ENCODE measurements at regions not wholly inside any gene's neighbourhood (a gene's known extent, or its start where the extent isn't known, plus 50 kb on each side); places are given as distances from the start of the nearest gene placed in this dataset.

GRCh38 chr4:58205446-58206235, 1095.5 kb upstream of the IGFBP7 start:
- no peak overlapping the region for H3K4me3 Mint-ChIP-seq
- H3K9me3 Mint-ChIP-seq, result no peaks in the 10 kb centered on the region
- DNase-seq, result no peak
- H3K4me1 Mint-ChIP-seq, result no peaks in the 10 kb centered on the region
- no peaks in the 10 kb centered on the region for H3K27me3 Mint-ChIP-seq (ENCODE audit: low read depth, poor library complexity)
- no peak overlapping the region for H3K27ac Mint-ChIP-seq
- H3K36me3 Mint-ChIP-seq (ENCODE audit: low read depth), result no peaks in the 10 kb centered on the region
- no peak for TF ChIP-seq CTCF (IDR thresholded peaks at IDR 0.05)

DNA sequence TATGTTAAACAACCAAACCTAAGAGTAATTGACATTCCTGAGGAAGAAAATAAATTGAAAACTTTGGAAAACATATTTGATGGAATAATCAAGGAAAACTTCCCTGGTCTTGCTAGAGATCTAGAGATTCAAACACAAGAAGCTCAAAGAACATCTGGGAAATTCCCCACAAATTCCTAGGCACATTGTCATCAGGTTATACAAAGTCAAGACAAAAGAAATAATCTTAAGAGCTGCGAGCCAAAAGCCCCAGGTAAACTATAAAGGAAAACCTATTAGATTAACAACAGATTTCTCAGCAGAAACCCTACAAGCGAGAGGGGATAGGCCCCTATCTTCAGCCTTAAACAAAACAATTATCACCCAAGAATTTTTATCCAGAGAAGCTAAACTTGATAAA, 1082.0 kb upstream of the IGFBP7 start:
- no peaks in the 10 kb centered on the region for H3K4me1 Mint-ChIP-seq
- no peak overlapping the region for H3K27ac Mint-ChIP-seq
- DNase-seq, result no peak
- H3K4me3 Mint-ChIP-seq, result no peak overlapping the region
- no peaks in the 10 kb centered on the region for H3K27me3 Mint-ChIP-seq (ENCODE audit: low read depth, poor library complexity)
- H3K36me3 Mint-ChIP-seq (ENCODE audit: low read depth), result no peaks in the 10 kb centered on the region
- TF ChIP-seq CTCF (IDR thresholded peaks at IDR 0.05), result no peak
- no peaks in the 10 kb centered on the region for H3K9me3 Mint-ChIP-seq

DNA sequence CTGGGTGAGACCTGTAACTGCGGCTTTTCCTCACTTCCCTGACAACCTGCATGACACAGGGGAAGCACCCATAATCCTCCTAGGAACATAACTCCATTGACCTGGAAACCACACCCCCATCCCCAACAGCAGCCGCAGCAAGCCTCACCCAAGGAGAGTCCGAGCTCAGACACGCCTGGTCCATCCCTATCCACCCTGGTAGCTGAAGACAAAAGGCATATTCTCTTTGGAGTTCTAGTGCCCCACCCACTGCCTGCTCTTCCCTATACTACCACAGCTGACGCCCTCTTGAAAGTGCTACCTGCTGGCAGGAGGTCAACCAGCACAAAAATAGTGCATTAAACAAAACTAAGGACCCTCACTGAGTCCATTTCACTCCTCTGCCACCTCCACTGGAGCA, 1080.9 kb upstream of the IGFBP7 start:
- no peak for TF ChIP-seq CTCF (IDR thresholded peaks at IDR 0.05)
- H3K27ac Mint-ChIP-seq, result no peak overlapping the region
- H3K27me3 Mint-ChIP-seq (ENCODE audit: low read depth, poor library complexity), result no peaks in the 10 kb centered on the region
- no peaks in the 10 kb centered on the region for H3K4me1 Mint-ChIP-seq
- H3K9me3 Mint-ChIP-seq, result no peaks in the 10 kb centered on the region
- H3K36me3 Mint-ChIP-seq (ENCODE audit: low read depth), result no peaks in the 10 kb centered on the region
- no peak for DNase-seq
- no peak overlapping the region for H3K4me3 Mint-ChIP-seq

- H3K27me3 Mint-ChIP-seq (ENCODE audit: low read depth, poor library complexity), result no peaks in the 10 kb centered on the region
- TF ChIP-seq CTCF (IDR thresholded peaks at IDR 0.05), result no peak
- H3K36me3 Mint-ChIP-seq (ENCODE audit: low read depth), result peaks cover 5% of the 10 kb centered on the region
- no peaks in the 10 kb centered on the region for H3K4me1 Mint-ChIP-seq
- no peak overlapping the region for H3K4me3 Mint-ChIP-seq
- no peak overlapping the region for H3K27ac Mint-ChIP-seq
- no peak for DNase-seq
- H3K9me3 Mint-ChIP-seq, result peaks cover 14% of the 10 kb centered on the region
These were observed 1078.1 kb upstream of the IGFBP7 start for GRCh38 chr4:58188316-58188715.

DNA sequence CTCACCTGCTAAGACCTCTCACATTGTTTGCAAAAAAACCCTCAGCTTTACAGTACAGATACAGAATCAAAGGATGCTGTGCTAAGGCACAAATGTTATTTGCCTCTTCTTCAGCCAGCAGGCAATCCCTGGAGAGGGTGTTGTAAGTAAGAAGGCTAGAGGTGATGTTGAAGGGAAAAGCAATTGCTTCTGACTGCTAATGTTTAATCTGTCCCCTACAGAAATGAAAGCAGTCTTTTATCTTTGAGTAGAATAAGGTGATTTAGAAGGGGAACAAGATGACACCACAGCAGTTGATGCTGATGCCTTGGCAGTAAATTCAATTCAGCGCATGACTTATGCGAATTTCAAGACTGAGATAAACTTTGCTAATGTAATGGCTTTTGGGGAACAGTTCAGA, 1064.8 kb upstream of the IGFBP7 start:
- no peak for DNase-seq
- H3K27ac Mint-ChIP-seq, result no peak overlapping the region
- H3K4me1 Mint-ChIP-seq, result no peaks in the 10 kb centered on the region
- peaks cover 3% of the 10 kb centered on the region for H3K9me3 Mint-ChIP-seq
- no peaks in the 10 kb centered on the region for H3K36me3 Mint-ChIP-seq (ENCODE audit: low read depth)
- H3K4me3 Mint-ChIP-seq, result no peak overlapping the region
- no peaks in the 10 kb centered on the region for H3K27me3 Mint-ChIP-seq (ENCODE audit: low read depth, poor library complexity)
- TF ChIP-seq CTCF (IDR thresholded peaks at IDR 0.05), result no peak

DNA sequence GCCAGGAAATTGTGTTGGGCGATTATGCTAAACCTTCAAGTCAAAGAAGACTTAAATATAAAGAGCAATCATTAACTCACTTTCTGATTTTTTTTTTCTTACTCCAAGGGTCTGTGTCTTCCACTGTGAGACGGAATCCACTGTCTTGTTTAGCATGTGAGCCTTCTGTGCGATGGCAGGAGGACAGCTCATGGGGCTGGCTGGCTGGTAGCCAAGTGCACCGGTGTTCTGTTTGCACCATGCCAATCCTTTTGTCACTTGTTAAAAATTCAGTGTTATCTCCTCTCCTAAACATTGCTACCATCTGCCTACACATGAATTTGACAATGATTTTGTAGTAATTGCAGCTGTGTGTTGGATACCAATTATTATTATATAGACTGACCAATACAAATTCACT, 1056.3 kb upstream of the IGFBP7 start:
- no peak for DNase-seq
- Mint-ChIP-seq H3K4me3 (no peak overlapping the region), H3K4me1 (peaks cover 13% of the 10 kb centered on the region), H3K9me3 (peaks cover 1% of the 10 kb centered on the region), H3K27me3 (ENCODE audit: low read depth, poor library complexity) (no peaks in the 10 kb centered on the region), H3K27ac (no peak overlapping the region), H3K36me3 (ENCODE audit: low read depth) (no peaks in the 10 kb centered on the region)
- no peak for TF ChIP-seq CTCF (IDR thresholded peaks at IDR 0.05)
